ENCODE measurements at regions not wholly inside any gene's neighbourhood (a gene's known extent, or its start where the extent isn't known, plus 50 kb on each side); places are given as distances from the start of the nearest gene placed in this dataset.
"Not testable (repeated sequence)": the region's sequence is repeated elsewhere in the genome, so short reads cannot be mapped to it uniquely, and the experiment has no call there.

GRCh38 chr15:61401903-61402698, 173.0 kb upstream of the RORA start:
- DNase-seq (ENCODE audit: low read depth): no peak

- DNase-seq (ENCODE audit: low read depth): no peak
Measured at GRCh38 chr15:61398310-61398709, 169.2 kb upstream of the RORA start.

GRCh38 chr15:61396235-61396919, 167.3 kb upstream of the RORA start:
- DNase-seq (ENCODE audit: low read depth): no peak

GRCh38 chr15:61393949-61394348, 164.8 kb upstream of the RORA start:
- no peak for DNase-seq (ENCODE audit: low read depth)

GRCh38 chr15:61393524-61393923, 164.4 kb upstream of the RORA start:
- no peak for DNase-seq (ENCODE audit: low read depth)

- no peak for DNase-seq (ENCODE audit: low read depth)
Measured at GRCh38 chr15:61390138-61390537, 161.0 kb upstream of the RORA start.

GRCh38 chr15:61389334-61390028, 160.4 kb upstream of the RORA start:
- no peak for DNase-seq (ENCODE audit: low read depth)

GRCh38 chr15:61387675-61388074, 158.6 kb upstream of the RORA start:
- DNase-seq (ENCODE audit: low read depth): no peak

GRCh38 chr15:61383421-61383820, 154.3 kb upstream of the RORA start:
- peak; percentile 9 for DNase-seq (ENCODE audit: low read depth)

GRCh38 chr15:61382927-61383326, 153.8 kb upstream of the RORA start:
- DNase-seq (ENCODE audit: low read depth): peak; percentile 0

GRCh38 chr15:61381501-61381900, 152.4 kb upstream of the RORA start:
- no peak for DNase-seq (ENCODE audit: low read depth)

GRCh38 chr15:61380270-61380669, 151.2 kb upstream of the RORA start:
- no peak for DNase-seq (ENCODE audit: low read depth)

- DNase-seq (ENCODE audit: low read depth): no peak
Measured at GRCh38 chr15:61379005-61379404, 149.9 kb upstream of the RORA start.

- DNase-seq (ENCODE audit: low read depth): no peak
Measured at GRCh38 chr15:61376961-61377360, 147.9 kb upstream of the RORA start.

GRCh38 chr15:61376516-61376915, 147.4 kb upstream of the RORA start:
- no peak for DNase-seq (ENCODE audit: low read depth)

- no peak for DNase-seq (ENCODE audit: low read depth)
Measured at GRCh38 chr15:61374848-61375247, 145.7 kb upstream of the RORA start.

GRCh38 chr15:61367953-61368352, 138.9 kb upstream of the RORA start:
- DNase-seq (ENCODE audit: low read depth): no peak

- DNase-seq (ENCODE audit: low read depth): no peak
Measured at GRCh38 chr15:61364871-61365270, 135.8 kb upstream of the RORA start.

GRCh38 chr15:61362912-61363311, 133.8 kb upstream of the RORA start:
- not testable (repeated sequence) for DNase-seq (ENCODE audit: low read depth)

GRCh38 chr15:61344293-61344692, 115.2 kb upstream of the RORA start:
- no peak for DNase-seq (ENCODE audit: low read depth)

GRCh38 chr15:61342390-61342789, 113.3 kb upstream of the RORA start:
- no peak for DNase-seq (ENCODE audit: low read depth)

- DNase-seq (ENCODE audit: low read depth): no peak
Measured at GRCh38 chr15:61339516-61339915, 110.4 kb upstream of the RORA start.

GRCh38 chr15:61337541-61337940, 108.4 kb upstream of the RORA start:
- no peak for DNase-seq (ENCODE audit: low read depth)

Measured in amniotic epithelial cell (primary cell).